Neural cell (in vitro differentiated cells): ENCODE measurements at regions not wholly inside any gene's neighbourhood (a gene's known extent, or its start where the extent isn't known, plus 50 kb on each side); places are given as distances from the start of the nearest gene placed in this dataset.

Experiments used
- H2AFZ ChIP-seq: fragments of 200-600, 300-800 bp; sonication (generic), shearing (Covaris generic); 2 replicates; pipeline ENCODE4 v1.6.0; 2014; ENCODE audit warnings: low read depth, mild to moderate bottlenecking, antibody characterized with exemption, low read length, moderate library complexity
- H3F3A ChIP-seq: fragments of 200-600 bp; shearing (Covaris generic); 2 replicates; pipeline ENCODE4 v1.6.1; 2016; ENCODE audit warnings: mild to moderate bottlenecking, moderate library complexity, mixed read lengths, antibody characterized with exemption, low read length; ENCODE audit not compliant: insufficient read depth, poor library complexity, severe bottlenecking
- H3K27ac ChIP-seq: fragments of 200-600, 300-800 bp; sonication (generic), shearing (Covaris generic); 2 replicates; pipeline ENCODE4 v1.5.1; 2014; ENCODE audit warnings: mild to moderate bottlenecking, low read length, moderate library complexity
- H3K27me3 ChIP-seq: fragments of 300-800, 200-600 bp; sonication (generic), shearing (Covaris generic); 2 replicates; pipeline ENCODE4 v1.6.0; 2014; ENCODE audit warnings: mild to moderate bottlenecking, low read depth, low read length, moderate library complexity; ENCODE audit not compliant: insufficient read depth
- H3K36me3 ChIP-seq: fragments of 300-800, 200-600 bp; sonication (generic), shearing (Covaris generic); 2 replicates; pipeline ENCODE4 v1.5.1; 2014; ENCODE audit warnings: mild to moderate bottlenecking, antibody characterized with exemption, low read length, moderate library complexity; ENCODE audit not compliant: insufficient read depth
- H3K4me2 ChIP-seq: fragments of 300-800, 200-600 bp; sonication (generic), shearing (Covaris generic); 2 replicates; pipeline ENCODE4 v1.6.0; 2014; ENCODE audit warnings: mild to moderate bottlenecking, low read length
- H3K4me3 ChIP-seq: fragments of 300-800, 200-600 bp; sonication (generic), shearing (Covaris generic); 2 replicates; pipeline ENCODE4 v1.5.1; 2014; ENCODE audit warnings: mild to moderate bottlenecking, low read length, moderate library complexity
- H3K79me2 ChIP-seq: fragments of 200-600 bp; shearing (Covaris generic); replicated peaks from 2 replicates; pipeline ENCODE4 v1.6.0; 2014; ENCODE audit warnings: mild to moderate bottlenecking, low read length, moderate library complexity; ENCODE audit not compliant: insufficient read depth
- H3K9ac ChIP-seq: fragments of 300-800, 200-600 bp; sonication (generic), shearing (Covaris generic); 2 replicates; pipeline ENCODE4 v1.6.1; 2016; ENCODE audit warnings: mild to moderate bottlenecking, low read length, mixed read lengths
- H3K9me2 ChIP-seq: fragments of 200-600 bp; shearing (Covaris generic); 2 replicates; pipeline ENCODE4 v1.6.1; 2016; ENCODE audit warnings: mild to moderate bottlenecking, low read length, mixed read lengths; ENCODE audit not compliant: insufficient read depth
- H3K9me3 ChIP-seq: fragments of 200-600, 300-800 bp; sonication (generic), shearing (Covaris generic); 2 replicates; pipeline ENCODE4 v1.6.1; 2016; ENCODE audit warnings: mild to moderate bottlenecking, mixed run types, low read length, moderate library complexity, mixed read lengths
- H4K20me1 ChIP-seq: fragments of 200-600 bp; shearing (Covaris generic); 2 replicates; pipeline ENCODE4 v1.6.1; 2016; ENCODE audit warnings: mild to moderate bottlenecking, mixed run types; ENCODE audit not compliant: insufficient read depth
- CTCF ChIP-seq: fragments of 450-650 bp; IDR thresholded peaks from 2 replicates; pipeline ENCODE4 v1.5.1; 2014; ENCODE audit warnings: antibody characterized with exemption, mild to moderate bottlenecking, moderate library complexity; ENCODE audit not compliant: poor library complexity, severe bottlenecking
- EP300 ChIP-seq: fragments of 450-650 bp; conservative IDR thresholded peaks from 2 replicates; pipeline ENCODE4 v1.6.1; 2014; ENCODE audit warnings: antibody characterized with exemption, mild to moderate bottlenecking, moderate library complexity; ENCODE audit not compliant: poor library complexity, severe bottlenecking
- EZH2 ChIP-seq: fragments of 200-600, 300-800 bp; shearing (Covaris generic), sonication (generic); IDR thresholded peaks from 2 replicates; pipeline ENCODE4 v1.6.1; 2014; ENCODE audit warnings: antibody characterized with exemption, low read length, borderline replicate concordance, mild to moderate bottlenecking; ENCODE audit not compliant: insufficient read depth, poor library complexity, severe bottlenecking
- MXI1 ChIP-seq: fragments of 450-650 bp; conservative IDR thresholded peaks from 2 replicates; pipeline ENCODE4 v1.6.1; 2014; ENCODE audit warnings: antibody characterized with exemption, mild to moderate bottlenecking; ENCODE audit not compliant: poor library complexity, severe bottlenecking
- POLR2AphosphoS5 ChIP-seq: IDR thresholded peaks from 2 replicates; pipeline ENCODE4 v1.6.1; 2012
- RAD21 ChIP-seq: fragments of 450-650 bp; conservative IDR thresholded peaks from 2 replicates; pipeline ENCODE4 v1.6.1; 2014; ENCODE audit warnings: antibody characterized with exemption, mild to moderate bottlenecking, moderate library complexity
- SMC3 ChIP-seq: fragments of 450-650 bp; conservative IDR thresholded peaks from 2 replicates; pipeline ENCODE4 v1.6.1; 2014; ENCODE audit warnings: antibody characterized with exemption, mild to moderate bottlenecking, moderate library complexity; ENCODE audit not compliant: poor library complexity
- TAF1 ChIP-seq: IDR thresholded peaks from 2 replicates; pipeline ENCODE4 v1.6.1; 2012; ENCODE audit warnings: low read depth
- TF ChIP-seq, protein P1 (sequence below): IDR thresholded peaks from 2 replicates; pipeline ENCODE4 v1.6.1; 2012; ENCODE audit warnings: borderline replicate concordance

GRCh38 chr3:118171236-118171852 is 863.3 kb downstream of the IGSF11 start:
- no peak overlapping the region for H2AFZ ChIP-seq
- H3K79me2 ChIP-seq: no peaks in the 10 kb centered on the region
- TF ChIP-seq RAD21 (no peak), MXI1 (no peak), SMC3 (no peak), EZH2 (no peak), EP300 (no peak), POLR2AphosphoS5 (no peak), CTCF (no peak), TAF1 (no peak)
- TF ChIP-seq, protein P1, sequence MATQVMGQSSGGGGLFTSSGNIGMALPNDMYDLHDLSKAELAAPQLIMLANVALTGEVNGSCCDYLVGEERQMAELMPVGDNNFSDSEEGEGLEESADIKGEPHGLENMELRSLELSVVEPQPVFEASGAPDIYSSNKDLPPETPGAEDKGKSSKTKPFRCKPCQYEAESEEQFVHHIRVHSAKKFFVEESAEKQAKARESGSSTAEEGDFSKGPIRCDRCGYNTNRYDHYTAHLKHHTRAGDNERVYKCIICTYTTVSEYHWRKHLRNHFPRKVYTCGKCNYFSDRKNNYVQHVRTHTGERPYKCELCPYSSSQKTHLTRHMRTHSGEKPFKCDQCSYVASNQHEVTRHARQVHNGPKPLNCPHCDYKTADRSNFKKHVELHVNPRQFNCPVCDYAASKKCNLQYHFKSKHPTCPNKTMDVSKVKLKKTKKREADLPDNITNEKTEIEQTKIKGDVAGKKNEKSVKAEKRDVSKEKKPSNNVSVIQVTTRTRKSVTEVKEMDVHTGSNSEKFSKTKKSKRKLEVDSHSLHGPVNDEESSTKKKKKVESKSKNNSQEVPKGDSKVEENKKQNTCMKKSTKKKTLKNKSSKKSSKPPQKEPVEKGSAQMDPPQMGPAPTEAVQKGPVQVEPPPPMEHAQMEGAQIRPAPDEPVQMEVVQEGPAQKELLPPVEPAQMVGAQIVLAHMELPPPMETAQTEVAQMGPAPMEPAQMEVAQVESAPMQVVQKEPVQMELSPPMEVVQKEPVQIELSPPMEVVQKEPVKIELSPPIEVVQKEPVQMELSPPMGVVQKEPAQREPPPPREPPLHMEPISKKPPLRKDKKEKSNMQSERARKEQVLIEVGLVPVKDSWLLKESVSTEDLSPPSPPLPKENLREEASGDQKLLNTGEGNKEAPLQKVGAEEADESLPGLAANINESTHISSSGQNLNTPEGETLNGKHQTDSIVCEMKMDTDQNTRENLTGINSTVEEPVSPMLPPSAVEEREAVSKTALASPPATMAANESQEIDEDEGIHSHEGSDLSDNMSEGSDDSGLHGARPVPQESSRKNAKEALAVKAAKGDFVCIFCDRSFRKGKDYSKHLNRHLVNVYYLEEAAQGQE: no peak
- H3K4me3 ChIP-seq: no peak overlapping the region
- H3K27ac ChIP-seq: no peak overlapping the region
- no peaks in the 10 kb centered on the region for H3K9me3 ChIP-seq
- H3K9me2 ChIP-seq: no peaks in the 10 kb centered on the region
- H4K20me1 ChIP-seq: no peaks in the 10 kb centered on the region
- no peaks in the 10 kb centered on the region for H3K27me3 ChIP-seq
- no peaks in the 10 kb centered on the region for H3K36me3 ChIP-seq
- no peak overlapping the region for H3K9ac ChIP-seq
- no peaks in the 10 kb centered on the region for H3F3A ChIP-seq
- no peak overlapping the region for H3K4me2 ChIP-seq

DNA sequence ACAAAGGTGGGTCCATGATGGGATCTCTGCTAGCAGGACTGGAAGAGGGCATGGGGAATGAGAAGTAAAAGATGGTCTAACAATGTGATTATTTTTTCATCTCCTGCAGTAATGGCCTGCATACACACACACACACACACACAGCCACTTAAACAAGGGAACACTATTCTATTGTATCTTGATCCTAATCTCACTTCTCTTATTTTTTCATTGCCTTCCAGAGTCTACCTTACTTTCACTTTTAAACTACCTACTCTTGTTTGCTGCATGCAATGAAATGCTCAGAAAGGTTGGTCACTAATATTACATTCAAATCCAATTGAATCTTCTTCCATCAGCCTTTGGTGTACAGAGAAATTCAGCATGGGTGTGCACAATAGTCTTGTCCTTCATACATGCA is 853.8 kb downstream of the IGSF11 start:
- H3K27me3 ChIP-seq: no peaks in the 10 kb centered on the region
- no peaks in the 10 kb centered on the region for H3K9me3 ChIP-seq
- H3K27ac ChIP-seq: no peak overlapping the region
- H2AFZ ChIP-seq: no peak overlapping the region
- no peak overlapping the region for H3K4me2 ChIP-seq
- H3K9me2 ChIP-seq: no peaks in the 10 kb centered on the region
- H4K20me1 ChIP-seq: no peaks in the 10 kb centered on the region
- H3K36me3 ChIP-seq: no peaks in the 10 kb centered on the region
- H3F3A ChIP-seq: no peaks in the 10 kb centered on the region
- H3K4me3 ChIP-seq: no peak overlapping the region
- TF ChIP-seq, protein P1: no peak
- TF ChIP-seq CTCF (no peak), POLR2AphosphoS5 (no peak), EZH2 (no peak), RAD21 (no peak), SMC3 (no peak), EP300 (no peak), MXI1 (no peak), TAF1 (no peak)
- no peak overlapping the region for H3K9ac ChIP-seq
- H3K79me2 ChIP-seq: no peaks in the 10 kb centered on the region
